Stimulated activated CD8-positive, alpha-beta memory T cell treated with anti-CD3 and anti-CD28 coated beads, Interleukin-15, amount 100 ng/mL, for 24 hours (primary cell): ENCODE measurements at regions not wholly inside any gene's neighbourhood (a gene's known extent, or its start where the extent isn't known, plus 50 kb on each side); places are given as distances from the start of the nearest gene placed in this dataset.
"Not testable (repeated sequence)": the region's sequence is repeated elsewhere in the genome, so short reads cannot be mapped to it uniquely, and the experiment has no call there.

ENCODE experiments used
- DNase-seq: peaks from one replicate; pipeline ENCODE4 v3.0.0-alpha.2; 2020; ENCODE audit warnings: low read depth

DNA sequence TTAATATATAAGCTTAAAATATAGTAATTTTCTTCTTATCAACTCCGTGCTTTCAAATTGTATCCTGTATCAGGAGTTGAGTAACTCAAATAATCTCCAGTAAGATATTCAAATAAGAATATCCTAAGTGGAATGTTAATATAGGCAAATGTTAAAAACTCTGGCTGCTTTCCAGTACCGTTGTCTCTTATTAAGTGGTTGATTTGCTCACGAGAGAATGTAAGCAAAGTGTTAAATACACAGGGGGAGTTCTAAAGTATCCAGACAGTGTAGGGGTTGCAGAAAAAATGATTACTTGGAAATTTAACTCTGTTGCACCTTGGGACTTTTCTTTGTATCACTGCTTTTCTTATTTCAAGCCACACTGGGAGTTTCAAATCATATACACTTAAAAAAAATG lies 478.9 kb upstream of the TBL1XR1 start:
- no peak for DNase-seq

DNA sequence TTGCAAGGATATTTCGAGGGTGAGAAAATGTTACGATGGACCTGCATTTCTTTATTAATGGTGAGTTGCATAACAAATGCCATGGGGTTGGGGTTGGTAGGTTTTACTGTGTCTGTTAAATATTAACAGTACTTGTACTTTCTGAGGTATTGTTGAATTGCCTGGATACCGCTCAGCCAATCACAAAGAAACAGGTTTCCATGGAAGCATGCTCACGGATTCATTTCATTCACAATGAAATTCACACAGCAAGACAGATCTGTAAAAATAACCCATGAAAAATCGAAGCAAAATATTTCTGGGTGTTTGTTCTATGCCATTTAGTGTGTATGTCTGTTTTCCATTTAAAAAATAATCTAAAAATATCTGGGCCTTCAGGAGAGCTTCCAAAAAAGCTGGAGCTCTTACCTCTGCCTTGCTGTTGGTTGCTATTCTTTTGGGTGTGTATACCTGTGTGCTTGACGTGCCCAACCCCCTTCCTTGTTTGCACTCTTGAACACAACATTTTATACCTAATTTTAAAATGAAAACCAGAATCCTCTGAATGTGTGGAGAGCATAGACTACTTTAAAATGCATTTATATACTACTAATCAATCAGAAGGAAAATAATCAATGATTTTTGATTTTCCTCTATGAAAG lies 479.8 kb upstream of the TBL1XR1 start:
- DNase-seq = no peak

DNA sequence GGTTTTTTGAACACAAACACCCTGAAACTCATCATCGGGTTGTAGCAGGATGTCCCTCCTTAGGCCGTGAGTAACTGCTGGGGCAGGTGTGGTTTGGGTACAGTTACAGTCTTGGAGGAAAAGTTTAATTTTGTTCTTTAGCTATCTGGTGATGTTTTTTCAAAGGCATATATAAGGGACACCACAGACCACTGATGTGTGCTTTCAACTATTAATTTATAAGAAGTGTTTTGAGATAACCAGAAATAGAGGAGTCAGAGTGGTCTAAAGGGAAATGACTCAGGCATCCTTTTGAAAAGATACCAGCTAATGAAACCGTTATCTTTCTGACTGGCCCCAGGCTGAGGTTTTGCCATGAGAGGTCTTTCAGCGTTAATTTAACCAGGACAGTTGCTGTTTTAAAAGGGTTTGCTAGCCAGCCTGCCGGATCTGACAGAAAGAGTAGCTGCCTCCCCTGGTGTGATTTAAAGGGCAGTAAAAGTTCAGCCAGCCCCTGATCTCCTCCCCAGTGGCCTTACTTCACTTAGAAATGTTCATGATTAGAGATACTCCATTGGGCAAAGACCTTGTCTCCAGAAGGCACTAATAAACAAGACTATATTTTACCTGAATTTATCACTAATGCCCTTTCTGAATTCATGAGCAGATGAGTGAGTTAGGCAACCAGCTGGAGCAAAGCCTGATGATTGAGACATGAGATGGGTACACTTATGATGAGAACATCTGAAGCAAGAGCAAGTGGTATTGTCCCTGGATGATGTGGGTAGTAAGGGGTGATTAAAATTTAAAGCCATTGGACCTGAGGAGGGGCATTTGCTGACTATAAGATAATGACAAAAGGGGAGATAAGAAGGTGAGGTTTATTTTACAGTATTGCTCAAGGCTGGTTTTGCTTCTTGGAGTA lies 482.5 kb upstream of the TBL1XR1 start:
- no peak for DNase-seq

DNA sequence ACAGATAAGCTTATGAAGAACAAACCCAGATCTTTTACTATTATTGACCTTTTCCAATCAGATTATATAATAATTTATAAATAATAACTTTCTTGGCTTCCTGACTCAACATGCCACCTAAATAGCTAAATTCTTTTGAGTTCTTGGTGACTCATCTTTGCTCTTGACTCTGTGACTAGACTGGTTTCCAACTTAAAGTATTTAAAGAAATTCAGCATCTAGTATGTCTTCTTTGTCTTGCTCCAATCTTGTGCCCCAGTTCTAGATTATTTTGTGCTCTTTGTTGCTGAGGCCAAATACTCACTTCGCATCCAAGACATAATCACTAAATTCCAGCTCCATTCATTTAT lies 483.2 kb upstream of the TBL1XR1 start:
- no peak for DNase-seq

DNA sequence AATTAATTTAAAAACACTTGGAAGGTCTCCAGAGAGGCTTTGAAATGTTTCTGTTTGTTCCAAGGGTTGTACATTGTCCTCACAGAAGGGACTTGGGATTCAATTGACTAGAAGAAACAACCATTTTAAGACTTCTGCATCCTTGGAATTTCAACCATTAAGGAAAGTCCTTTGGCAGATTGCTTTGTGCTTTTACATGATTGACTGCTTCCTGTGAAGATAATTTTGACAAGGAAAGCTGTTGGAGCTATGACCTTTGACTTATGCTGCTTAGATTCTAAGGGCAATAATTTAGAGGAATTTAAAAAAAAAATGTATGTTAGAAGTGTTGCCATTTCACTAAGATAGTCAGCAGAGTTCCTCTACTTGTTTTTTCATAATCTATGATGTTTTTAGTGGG lies 483.9 kb upstream of the TBL1XR1 start:
- DNase-seq = no peak

DNA sequence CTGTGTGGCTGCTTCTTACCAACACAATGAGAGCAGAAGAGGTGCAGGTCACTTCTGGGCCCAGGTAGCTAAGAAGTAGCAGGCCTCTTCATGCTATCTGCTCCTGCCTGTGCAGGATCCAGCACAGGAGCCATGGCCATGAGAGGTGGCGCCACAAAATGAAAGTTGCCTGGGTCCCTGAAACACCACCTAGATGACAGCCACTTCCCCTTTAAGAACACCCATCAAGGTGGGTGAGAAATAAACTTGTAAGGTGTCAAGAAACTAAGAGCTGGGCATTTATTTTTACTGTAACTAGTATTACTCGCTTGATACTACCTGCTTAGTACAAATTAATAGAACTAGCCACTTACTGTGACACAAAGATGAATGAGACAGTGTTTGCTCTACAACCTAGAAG lies 484.6 kb upstream of the TBL1XR1 start:
- no peak for DNase-seq

DNA sequence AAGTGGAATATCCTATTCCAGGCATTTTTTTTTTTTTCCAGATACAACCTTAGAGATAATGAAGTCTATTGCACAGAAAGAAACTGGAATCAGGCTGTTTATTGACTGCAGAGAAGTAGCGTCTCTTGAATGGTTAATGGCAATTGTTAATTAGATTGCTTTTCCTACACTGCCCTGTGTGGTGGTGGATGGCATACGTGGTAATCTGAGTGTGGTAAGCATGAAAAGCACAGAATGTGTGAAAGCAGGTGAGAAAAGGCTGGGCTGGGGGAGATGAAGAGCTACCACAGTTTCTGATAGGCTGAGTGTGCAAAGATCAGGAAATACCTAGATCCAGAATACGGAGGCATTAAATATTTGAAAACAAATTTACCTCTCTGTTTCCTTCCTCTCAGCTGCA lies 486.3 kb upstream of the TBL1XR1 start:
- DNase-seq = no peak

DNA sequence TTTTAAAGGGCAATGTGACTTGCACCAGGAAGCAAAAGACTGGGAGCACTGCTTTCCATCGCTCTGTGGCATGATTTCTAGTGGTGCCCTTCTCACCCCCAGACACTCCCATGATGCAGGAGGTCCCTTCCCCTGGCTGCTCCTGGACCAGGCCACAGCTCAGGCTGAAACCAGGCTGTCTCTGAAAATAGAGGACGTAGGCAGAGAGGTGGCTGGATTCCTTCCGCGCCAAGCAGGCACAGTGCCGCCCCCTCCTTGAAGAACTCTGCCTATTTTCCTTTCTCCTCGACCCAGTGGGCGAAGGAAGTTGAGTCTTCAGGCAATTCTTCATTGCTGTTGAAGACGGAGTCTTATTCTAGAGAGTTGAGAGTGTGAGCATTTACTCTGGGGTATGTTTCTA lies 489.4 kb upstream of the TBL1XR1 start:
- DNase-seq = no peak

DNA sequence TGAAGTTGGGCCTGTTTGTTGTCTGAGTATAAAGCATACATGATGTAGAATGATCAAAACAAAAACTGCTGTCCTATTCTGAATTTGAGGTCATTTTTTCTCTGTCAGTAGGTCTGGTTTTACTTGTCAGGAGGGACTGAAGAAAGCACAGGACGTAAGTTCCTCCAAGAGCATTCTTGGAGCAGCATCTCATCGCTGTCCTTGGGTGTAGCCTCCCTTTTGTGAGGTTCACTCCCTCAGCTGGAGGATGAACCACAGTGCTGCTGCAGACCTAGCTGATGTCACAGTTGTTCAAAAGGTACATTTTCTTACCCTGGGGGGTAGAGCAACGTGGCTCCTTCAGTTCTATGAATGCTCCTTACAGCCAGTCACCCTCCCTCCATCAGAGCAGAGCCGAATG lies 490.0 kb upstream of the TBL1XR1 start:
- no peak for DNase-seq

DNA sequence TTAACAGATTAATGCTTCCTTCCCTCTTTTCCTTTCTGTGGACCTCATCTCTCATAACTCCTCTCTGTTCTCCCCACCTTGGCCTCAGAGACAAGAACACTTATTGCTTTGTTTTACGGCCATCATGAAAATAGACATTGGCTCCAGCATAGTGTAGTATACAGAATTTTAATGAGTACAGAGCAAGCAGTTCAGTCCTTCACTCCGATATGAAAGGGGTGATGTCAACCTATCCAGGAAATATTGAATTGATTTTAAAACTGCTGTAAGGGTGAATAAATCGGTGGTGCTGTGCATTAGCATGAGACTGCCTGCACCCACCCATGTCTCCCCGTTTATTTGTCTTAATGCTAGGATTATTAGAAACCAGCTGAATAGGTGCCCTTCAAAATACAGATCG lies 490.9 kb upstream of the TBL1XR1 start:
- DNase-seq = no peak

DNA sequence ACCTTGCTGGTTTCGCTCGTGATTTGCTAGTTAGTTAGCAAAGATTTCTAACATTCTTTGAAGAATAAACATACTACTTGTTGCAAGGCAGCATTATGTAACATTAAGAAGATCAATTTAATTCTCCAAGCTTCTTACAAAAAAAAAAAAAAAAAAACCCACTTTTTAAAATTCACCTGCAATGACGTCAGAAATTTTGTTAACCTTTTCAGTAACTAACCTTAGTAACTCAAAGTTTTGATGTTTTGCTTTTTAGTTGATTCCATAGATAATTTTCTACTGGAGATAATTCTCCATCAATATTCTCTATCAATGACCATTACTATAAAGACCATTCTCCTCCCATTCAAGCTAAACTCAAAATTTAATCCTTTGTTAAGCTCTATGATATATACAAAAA lies 491.8 kb upstream of the TBL1XR1 start:
- DNase-seq = no peak

DNA sequence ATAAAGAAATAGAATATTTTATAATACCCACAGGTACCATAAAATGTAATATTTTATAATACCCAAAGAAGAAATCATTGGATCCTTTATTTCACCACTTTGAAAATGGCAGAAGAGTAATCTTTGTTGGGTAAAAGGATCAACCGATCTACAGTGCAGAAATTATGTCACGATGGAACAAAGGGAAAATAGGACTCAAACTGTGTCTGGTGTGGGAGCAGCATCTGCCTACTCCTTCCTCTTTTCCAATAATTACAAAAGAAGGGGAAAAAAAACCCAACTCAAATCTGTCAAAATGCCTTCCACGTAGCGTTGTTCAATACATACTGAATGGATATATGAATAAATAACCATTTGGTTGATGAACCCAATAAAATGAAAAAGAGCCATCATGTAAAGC lies 492.6 kb upstream of the TBL1XR1 start:
- no peak for DNase-seq

DNA sequence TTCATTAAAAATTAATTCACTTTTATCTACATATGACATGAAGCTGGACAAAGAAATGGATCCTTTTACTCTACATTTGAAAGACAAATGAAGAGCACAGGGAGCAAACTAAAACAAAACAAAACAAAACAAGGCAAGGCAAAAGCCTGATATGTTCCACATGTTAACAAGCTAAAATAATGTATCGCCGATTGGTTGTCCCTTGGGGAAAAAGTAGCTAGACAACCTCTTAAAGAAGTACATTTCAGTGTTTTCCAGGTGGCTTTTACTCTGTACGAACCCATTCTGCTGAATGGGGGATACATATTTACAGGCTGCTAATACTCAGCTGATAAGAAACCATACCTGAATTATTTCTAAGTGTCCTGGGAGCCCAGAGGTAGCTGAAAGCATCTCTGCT lies 493.0 kb upstream of the TBL1XR1 start:
- no peak for DNase-seq

DNA sequence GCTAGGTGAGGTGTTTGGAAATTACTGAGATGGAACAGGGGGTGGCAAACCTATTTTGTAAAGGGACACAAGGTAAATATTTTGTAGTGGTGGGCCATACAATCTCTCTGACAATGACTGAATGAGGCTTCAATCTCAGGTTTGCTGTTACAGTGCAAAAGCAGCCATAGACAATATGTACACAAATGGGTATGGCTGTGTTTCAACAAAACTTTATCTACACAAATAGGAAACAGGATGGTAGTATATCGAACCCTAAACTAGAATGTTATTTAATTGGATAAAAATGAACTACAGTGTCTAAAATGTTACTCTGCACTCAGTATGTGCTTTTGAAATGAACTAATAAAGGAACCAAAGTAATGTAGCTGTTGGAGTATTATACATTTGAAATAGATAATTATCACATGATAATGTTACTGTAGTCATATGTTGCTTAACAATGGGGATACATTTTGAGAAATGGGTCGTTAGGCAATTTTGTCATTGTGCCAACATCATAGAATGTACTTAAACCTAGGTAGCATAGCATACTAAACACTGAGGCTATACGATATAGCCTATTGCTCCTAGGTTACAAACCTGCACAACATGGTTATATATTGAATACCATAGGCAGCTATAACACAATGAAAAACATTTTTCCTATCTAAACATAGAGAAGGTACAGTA lies 495.2 kb upstream of the TBL1XR1 start:
- DNase-seq = no peak

DNA sequence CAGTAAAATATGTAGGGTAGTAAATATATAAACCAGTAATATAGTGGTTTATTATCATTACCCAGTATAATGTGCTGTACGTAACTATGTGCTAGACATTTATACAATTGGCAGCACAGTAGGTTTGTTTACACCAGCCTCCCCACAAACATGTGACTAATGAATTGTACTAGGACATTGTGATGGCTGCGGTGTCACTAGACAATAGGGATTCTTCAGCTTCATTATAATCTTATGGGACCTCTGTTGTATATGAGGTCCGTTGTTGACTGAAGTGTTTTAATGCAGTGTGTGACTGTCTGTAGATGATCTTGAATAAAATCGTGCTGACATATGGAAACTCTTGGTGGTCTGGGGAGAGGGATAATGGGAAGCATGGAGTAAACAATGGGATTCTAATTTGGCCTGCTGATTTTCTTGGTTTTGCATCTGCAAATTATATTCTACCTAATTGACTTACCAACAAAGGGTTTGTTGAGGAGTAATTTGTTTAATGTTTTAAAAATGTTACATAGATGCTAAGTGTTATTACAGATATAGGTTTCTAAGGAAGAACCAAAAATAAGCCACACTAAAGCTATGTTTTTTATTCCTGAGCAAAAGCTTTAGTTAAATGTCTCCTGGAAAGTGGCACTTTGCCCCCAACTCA lies 496.5 kb upstream of the TBL1XR1 start:
- no peak for DNase-seq

DNA sequence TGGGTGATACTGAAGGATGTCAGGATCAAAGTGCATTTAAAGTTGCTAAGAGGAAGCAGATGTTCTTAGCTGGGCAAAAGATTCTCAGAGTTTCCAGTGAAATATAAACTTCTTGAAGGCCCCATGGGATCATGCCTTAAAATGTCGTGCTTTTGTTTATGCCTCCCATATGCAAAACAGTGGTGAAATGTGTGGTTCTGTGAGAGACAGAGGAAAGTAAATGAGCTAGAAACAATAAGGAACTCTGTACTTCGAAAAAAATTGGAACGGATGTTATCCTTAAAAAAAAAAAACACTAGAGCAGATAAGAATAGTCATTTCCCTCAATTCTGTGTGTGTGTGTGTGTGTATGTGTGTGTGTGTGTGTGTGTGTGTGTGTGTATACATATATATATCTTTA lies 497.0 kb upstream of the TBL1XR1 start:
- no peak for DNase-seq

DNA sequence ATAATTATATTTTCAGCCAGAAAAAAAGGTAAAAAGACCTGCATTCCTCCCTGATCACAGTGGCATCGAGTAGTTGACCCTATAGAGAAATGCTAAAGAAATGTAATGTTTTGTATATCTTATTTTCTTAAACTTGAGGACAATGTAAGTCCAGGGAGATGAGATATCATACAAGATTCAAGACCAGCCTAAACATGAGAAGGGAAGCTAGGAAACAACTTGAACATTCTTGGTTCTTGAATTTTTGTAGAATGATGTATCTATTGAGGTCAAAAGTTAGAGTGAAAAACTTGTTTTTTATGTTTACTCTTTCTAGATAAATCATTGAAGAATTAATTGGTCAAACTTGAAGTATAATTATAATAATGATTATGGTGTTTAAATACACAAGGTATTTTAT lies 497.7 kb upstream of the TBL1XR1 start:
- DNase-seq = no peak

DNA sequence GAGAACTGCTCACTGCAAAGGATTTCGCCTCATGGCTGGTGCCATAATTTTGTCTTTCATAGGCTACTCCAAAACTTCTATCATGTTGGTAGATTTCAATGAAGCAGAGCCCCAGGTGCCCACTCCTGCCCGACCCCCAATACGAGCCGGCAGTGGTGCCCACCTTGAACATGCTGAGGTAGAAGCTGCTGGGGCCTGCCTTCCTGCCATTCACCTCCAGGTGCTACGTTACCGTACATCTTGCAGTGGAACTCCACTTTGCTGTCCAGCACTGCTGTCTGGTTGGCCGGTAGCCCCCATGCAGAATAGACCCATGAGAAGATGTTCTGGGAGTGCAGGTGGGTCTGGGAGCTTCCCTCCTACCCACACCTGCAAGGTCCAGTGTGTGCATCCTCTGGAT lies 502.8 kb upstream of the TBL1XR1 start:
- DNase-seq = no peak

DNA sequence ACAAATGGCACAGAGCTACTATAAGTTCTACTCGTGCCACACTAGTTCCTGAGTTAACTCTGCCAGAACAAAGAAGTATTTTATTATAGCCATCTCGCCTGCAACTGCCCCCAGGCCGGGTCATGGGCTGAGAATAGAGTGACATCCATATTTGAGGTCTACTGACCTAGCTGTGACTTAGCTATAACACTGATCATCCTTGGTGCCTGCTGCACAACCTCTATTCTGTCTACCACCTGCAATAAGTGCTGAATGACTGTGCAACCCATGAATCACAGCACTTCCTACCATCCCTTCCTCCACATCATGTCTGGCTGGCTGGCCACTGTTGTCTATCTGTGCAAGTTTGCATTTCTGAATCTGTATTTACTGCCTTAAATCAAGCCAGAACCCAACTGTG lies 506.5 kb upstream of the TBL1XR1 start:
- no peak for DNase-seq

DNA sequence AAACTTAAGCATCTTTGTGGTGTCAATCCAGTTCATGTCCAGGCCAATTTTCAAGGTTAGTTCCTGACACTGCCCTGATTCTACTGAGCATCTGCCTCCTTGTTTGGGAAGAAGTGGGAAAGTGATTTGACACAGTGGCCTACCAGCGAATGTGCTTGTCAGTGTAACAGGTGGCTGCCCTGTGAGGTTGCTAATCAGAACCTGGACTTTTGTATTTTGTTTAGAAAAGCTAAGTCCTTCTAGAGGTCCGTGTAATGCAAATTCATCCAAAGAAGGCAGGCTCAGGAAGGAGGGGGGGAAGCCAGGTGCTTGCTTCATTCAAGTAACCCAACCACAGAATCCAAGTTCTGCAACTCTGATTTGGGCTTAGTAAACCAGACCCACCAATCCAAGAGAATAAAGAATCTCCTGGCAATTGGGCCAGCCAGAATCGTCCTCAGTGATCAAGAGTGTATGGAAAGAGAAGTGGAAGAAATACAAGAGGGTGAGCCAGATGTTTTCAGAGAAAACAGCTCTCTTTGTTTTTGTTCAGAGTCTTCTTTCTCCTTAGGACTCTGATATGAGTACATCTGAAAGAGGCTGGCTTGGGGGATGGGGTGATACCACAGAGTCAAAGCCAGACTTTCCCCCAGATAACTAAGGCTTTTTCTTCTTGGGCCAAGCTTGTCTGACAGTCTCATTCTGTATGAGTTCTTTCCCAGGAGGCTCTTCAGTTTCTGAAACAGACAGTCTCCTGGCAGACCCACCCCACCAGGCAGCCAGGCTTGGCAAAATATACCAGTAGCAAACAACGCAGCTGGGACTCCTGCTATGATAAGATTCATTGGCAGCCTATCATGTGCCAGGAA lies 508.9 kb upstream of the TBL1XR1 start:
- DNase-seq = no peak

DNA sequence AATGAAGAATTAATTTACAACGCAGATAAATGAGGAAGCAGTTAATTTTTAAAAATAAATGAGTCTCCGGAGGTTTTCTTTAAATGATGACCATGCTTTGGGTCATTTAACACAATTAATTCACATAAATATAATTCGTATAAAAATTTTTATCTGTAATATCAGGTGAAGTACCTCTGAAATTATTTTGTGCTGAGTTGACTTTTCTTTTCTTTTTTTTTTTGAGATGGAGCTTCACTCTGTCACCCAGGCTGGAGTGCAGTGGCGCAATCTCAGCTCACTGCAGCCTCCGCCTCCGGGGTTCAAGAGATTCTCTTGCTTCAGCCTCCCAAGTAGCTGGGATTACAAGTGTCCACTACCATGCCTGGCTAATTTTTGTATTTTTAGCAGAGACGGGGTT lies 512.2 kb upstream of the TBL1XR1 start:
- DNase-seq = not testable (repeated sequence)

DNA sequence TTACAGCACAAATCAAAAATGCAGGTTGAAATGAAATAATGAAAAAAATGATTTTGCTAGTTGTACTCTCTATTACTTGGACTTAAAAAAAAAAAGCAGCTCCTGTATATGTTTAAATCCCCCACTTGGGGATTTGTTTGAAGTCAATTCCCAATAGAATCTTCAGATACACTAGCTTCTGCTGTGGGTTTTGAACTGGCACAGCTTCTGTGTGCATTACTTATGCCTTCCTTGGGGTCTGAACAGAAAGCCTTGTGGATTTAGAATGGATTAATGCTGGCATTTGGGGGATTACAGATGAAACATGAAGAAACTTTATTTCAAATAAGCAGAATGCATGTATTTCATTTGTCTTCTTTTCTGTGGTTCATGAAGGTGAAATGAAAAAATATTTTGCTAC lies 513.2 kb upstream of the TBL1XR1 start:
- no peak for DNase-seq
